OCI-LY7 (cell line): ENCODE measurements at regions not wholly inside any gene's neighbourhood (a gene's known extent, or its start where the extent isn't known, plus 50 kb on each side); places are given as distances from the start of the nearest gene placed in this dataset.
A peak's percentile ranks its signal among the peaks of the same experiment; 100 is the strongest.

Source experiments
- BruUV-seq: library from RNA; stranded (reverse); fragments of 400-500 nt; replicated peaks from 2 replicates; lab custom pipeline; 2021; lab: Mats Ljungman, UMichigan
- CTCF ChIA-PET: fragments of 300-600 bp; sonication (Branson Sonifier 250); formaldehyde crosslinking; loops from one replicate; lab custom pipeline; 2022; ENCODE audit warnings: antibody characterized with exemption; ENCODE audit not compliant: unreplicated experiment; lab: Charles Lee
- POLR2A ChIA-PET: fragments of 300-600 bp; sonication (Branson Sonifier 250); formaldehyde crosslinking; loops from one replicate; lab custom pipeline; 2022; ENCODE audit warnings: antibody characterized with exemption; lab: Charles Lee
- DNase-seq: peaks from one replicate; pipeline ENCODE4 v3.0.0-alpha.2; 2015; ENCODE audit warnings: low spot score
- H2AFZ ChIP-seq: fragments of 200-600 bp; sonication (generic), shearing (Covaris generic); 2 replicates; pipeline ENCODE4 v1.6.1; 2014; ENCODE audit warnings: mild to moderate bottlenecking, antibody characterized with exemption, low read length, moderate library complexity
- H3K27ac ChIP-seq: fragments of 200-600 bp; sonication (generic); 2 replicates; pipeline ENCODE4 v1.5.1; 2014; ENCODE audit warnings: mixed run types, low read depth, mild to moderate bottlenecking, moderate library complexity, low read length, inconsistent platforms; ENCODE audit not compliant: poor library complexity, severe bottlenecking
- H3K36me3 ChIP-seq: fragments of 200-600 bp; sonication (generic); 2 replicates; pipeline ENCODE4 v1.6.1; 2014; ENCODE audit warnings: mild to moderate bottlenecking, antibody characterized with exemption, low read length, moderate library complexity, mixed read lengths; ENCODE audit not compliant: insufficient read depth
- H3K4me1 ChIP-seq: fragments of 200-600 bp; sonication (generic); 2 replicates; pipeline ENCODE4 v1.5.1; 2014; ENCODE audit warnings: mild to moderate bottlenecking, low read length; ENCODE audit not compliant: insufficient read depth, poor library complexity, severe bottlenecking
- H3K4me2 ChIP-seq: fragments of 200-600 bp; sonication (generic); 2 replicates; pipeline ENCODE4 v1.6.1; 2014; ENCODE audit warnings: mild to moderate bottlenecking, low read length
- H3K4me3 ChIP-seq: fragments of 200-600 bp; sonication (generic); 2 replicates; pipeline ENCODE4 v1.5.1; 2014; ENCODE audit warnings: mild to moderate bottlenecking, low read depth, low read length; ENCODE audit not compliant: poor library complexity, severe bottlenecking
- H3K79me2 ChIP-seq: fragments of 200-600 bp; sonication (generic); 2 replicates; pipeline ENCODE4 v1.6.1; 2016; ENCODE audit warnings: low read depth, mild to moderate bottlenecking, low read length, moderate library complexity, mixed read lengths; ENCODE audit not compliant: insufficient read depth
- H3K9me2 ChIP-seq: fragments of 200-600 bp; sonication (generic); 2 replicates; pipeline ENCODE4 v1.6.1; 2016; ENCODE audit warnings: mild to moderate bottlenecking, low read length, mixed read lengths; ENCODE audit not compliant: insufficient read depth
- H3K9me3 ChIP-seq: fragments of 200-600 bp; sonication (generic); 2 replicates; pipeline ENCODE4 v1.6.1; 2014; ENCODE audit warnings: mild to moderate bottlenecking, mixed run types, low read length, mixed read lengths
- H4K20me1 ChIP-seq: fragments of 200-600 bp; sonication (generic); 2 replicates; pipeline ENCODE4 v1.6.1; 2014; ENCODE audit warnings: mild to moderate bottlenecking, antibody characterized with exemption, low read length, moderate library complexity, mixed read lengths; ENCODE audit not compliant: insufficient read depth
- CTCF ChIP-seq: fragments of 200-600 bp; sonication (generic); conservative IDR thresholded peaks from 2 replicates; pipeline ENCODE4 v1.5.1; 2014; ENCODE audit warnings: mild to moderate bottlenecking, antibody characterized with exemption, low read length, moderate library complexity, mixed read lengths
- EZH2phosphoT487 ChIP-seq: fragments of 200-600 bp; sonication (generic); IDR thresholded peaks from 2 replicates; pipeline ENCODE4 v1.6.1; 2018; ENCODE audit warnings: low read depth, borderline replicate concordance, mild to moderate bottlenecking, mixed run types, antibody characterized with exemption, low read length, moderate library complexity, mixed read lengths
- intact Hi-C: fragments of 100-400 bp; cut with micrococcal nuclease; formaldehyde crosslinking; loops from one replicate; pipeline ENCODE4 v1.10.0; 2022; ENCODE audit not compliant: unreplicated experiment

GRCh38 chr7:24472093-24472492, 101.2 kb upstream of the PALS2 start:
- H3K4me3 ChIP-seq = no peak overlapping the region
- no peak overlapping the region for H2AFZ ChIP-seq
- no peaks in the 10 kb centered on the region for H3K9me3 ChIP-seq
- POLR2A ChIA-PET = no interaction called here
- no peaks in the 10 kb centered on the region for H3K4me1 ChIP-seq
- H3K4me2 ChIP-seq = no peak overlapping the region
- CTCF ChIA-PET = no interaction called here
- no peaks in the 10 kb centered on the region for H3K79me2 ChIP-seq
- DNase-seq = no peak
- no peak overlapping the region for H3K27ac ChIP-seq
- TF ChIP-seq CTCF (no peak), EZH2phosphoT487 (no peak)
- no peaks in the 10 kb centered on the region for H3K36me3 ChIP-seq
- BruUV-seq = no TSS peak
- intact Hi-C loops = no loop called here
- no peaks in the 10 kb centered on the region for H4K20me1 ChIP-seq
- no peaks in the 10 kb centered on the region for H3K9me2 ChIP-seq

- H4K20me1 ChIP-seq = no peaks in the 10 kb centered on the region
- no peaks in the 10 kb centered on the region for H3K4me1 ChIP-seq
- TF ChIP-seq CTCF = 0 out of 2 replicates have a peak, but pooled peaks have one; percentile 16
- TF ChIP-seq EZH2phosphoT487 = no peak
- BruUV-seq = no TSS peak
- CTCF ChIA-PET = no interaction called here
- H3K4me2 ChIP-seq = no peak overlapping the region
- no peaks in the 10 kb centered on the region for H3K9me2 ChIP-seq
- no peaks in the 10 kb centered on the region for H3K79me2 ChIP-seq
- H3K4me3 ChIP-seq = no peak overlapping the region
- H3K36me3 ChIP-seq = no peaks in the 10 kb centered on the region
- no peak for DNase-seq
- no peak overlapping the region for H3K27ac ChIP-seq
- H2AFZ ChIP-seq = no peak overlapping the region
- no peaks in the 10 kb centered on the region for H3K9me3 ChIP-seq
- intact Hi-C loops = no loop called here
- POLR2A ChIA-PET = interaction anchor here (0.6 to 1.5 kb wide), 2 partner anchors 13 to 799 kb away, joined by 3 read pairs; no protein-coding TSS in a partner anchor
These were observed 97.9 kb upstream of the PALS2 start for GRCh38 chr7:24475166-24475961.

- Histone ChIP-seq H3K9me3 (no peaks in the 10 kb centered on the region), H3K9me2 (no peaks in the 10 kb centered on the region), H2AFZ (no peak overlapping the region), H3K27ac (no peak overlapping the region), H3K4me3 (no peak overlapping the region), H3K36me3 (no peaks in the 10 kb centered on the region), H3K4me2 (no peak overlapping the region), H3K79me2 (no peaks in the 10 kb centered on the region), H3K4me1 (no peaks in the 10 kb centered on the region), H4K20me1 (no peaks in the 10 kb centered on the region)
- ChIA-PET CTCF (no interaction called here), POLR2A (interaction anchor here (1.5 kb wide), 1 partner anchor 14 kb away, joined by 3 read pairs; no protein-coding TSS in a partner anchor)
- DNase-seq = no peak
- TF ChIP-seq EZH2phosphoT487 (no peak), CTCF (no peak)
- intact Hi-C loops = no loop called here
- BruUV-seq = no TSS peak
These were observed 97.0 kb upstream of the PALS2 start for GRCh38 chr7:24476227-24476626.
